Peyer's patch (tissue), 4 donors: ENCODE measurements at regions not wholly inside any gene's neighbourhood (a gene's known extent, or its start where the extent isn't known, plus 50 kb on each side); places are given as distances from the start of the nearest gene placed in this dataset.

Experiments
- CTCF ChIP-seq, 6 experiments: fragments of 450-650 bp in 4 of 6; fragments of 200-600 bp in 2 of 6; sonication (generic) in 1 of 6; IDR thresholded peaks; one replicate each; pipeline ENCODE4 v1.5.1; 2017 to 2019; ENCODE audit warnings: antibody characterized with exemption in 6 of 6, mild to moderate bottlenecking in 3 of 6, moderate library complexity in 1 of 6
- POLR2A ChIP-seq, 2 donors: fragments of 450-650 bp; IDR thresholded peaks; one replicate each; pipeline ENCODE4 v1.5.1; 2017; ENCODE audit warnings: antibody characterized with exemption in 2 of 2, mild to moderate bottlenecking in 2 of 2, moderate library complexity in 2 of 2

GRCh38 chr9:25850803-25851202 is 172.6 kb upstream of the TUSC1 start:
- TF ChIP-seq CTCF (IDR thresholded peaks at IDR 0.05) (no peak), POLR2A (IDR thresholded peaks at IDR 0.05) (no peak)
